HG02610 (cell line): ENCODE measurements at regions not wholly inside any gene's neighbourhood (a gene's known extent, or its start where the extent isn't known, plus 50 kb on each side); places are given as distances from the start of the nearest gene placed in this dataset.

Experiments
- ATAC-seq: cut with Tn5 transposase; IDR thresholded peaks from one replicate; pipeline ENCODE4 v1.9.1; 2021; ENCODE audit warnings: mild to moderate bottlenecking, moderate library complexity; ENCODE audit not compliant: unreplicated experiment

DNA sequence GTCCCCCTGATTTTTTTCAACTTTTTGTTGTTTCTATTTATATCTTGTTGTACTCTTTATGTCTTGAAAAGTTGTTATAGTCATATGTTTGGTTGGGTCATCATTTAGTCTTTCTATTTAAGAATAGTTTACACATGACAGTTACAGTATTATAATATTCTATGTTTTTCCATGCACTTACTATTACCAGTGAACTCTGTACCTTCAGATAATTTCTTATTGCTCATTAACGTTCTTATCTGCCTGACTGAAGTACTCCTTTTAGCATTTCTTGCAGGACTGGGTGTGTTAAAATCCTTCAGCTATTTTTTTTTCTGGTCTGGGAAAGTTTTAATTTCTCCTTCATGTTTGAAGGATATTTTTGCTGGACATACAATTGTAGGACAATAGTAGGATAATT lies 157.7 kb upstream of the DIPK2B start:
- no peak for ATAC-seq

DNA sequence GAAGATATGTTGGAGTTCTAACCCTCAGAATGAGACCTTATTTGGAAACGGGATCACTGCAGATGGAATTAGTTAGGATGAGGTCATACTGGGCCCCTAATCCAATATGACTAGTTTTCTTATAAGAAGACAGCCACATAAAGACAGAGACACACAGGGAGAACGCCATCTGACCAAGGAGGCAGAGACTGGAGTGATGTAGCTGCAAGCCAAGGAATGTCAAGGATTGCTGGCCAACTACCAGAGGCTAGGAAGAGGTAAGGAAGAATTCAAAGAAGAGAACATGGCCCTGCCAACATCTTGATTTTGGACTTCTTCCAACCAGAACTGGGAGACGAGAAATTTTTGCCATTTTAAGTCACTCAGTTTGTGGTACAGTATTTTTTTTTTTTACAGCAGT lies 152.8 kb upstream of the DIPK2B start:
- no peak for ATAC-seq

DNA sequence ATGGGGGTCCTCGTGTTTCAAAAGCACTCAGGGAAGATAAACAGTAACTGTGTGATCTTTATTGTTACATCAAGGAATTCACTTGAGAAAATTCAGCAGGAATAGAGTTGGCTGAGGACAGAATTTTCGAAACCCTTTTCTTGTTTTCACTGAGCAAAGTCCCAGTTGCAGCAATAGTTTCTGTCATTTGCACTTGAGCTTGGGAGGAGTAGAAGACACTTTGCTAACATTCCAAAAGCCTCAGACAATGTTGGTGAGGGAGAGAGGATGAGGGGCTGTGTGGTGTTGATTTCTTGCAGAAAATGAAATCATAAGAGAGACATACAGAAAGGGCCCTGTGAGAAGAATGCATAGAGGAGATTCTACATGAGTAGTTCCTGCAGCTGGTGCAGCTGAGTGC lies 151.9 kb upstream of the DIPK2B start:
- no peak for ATAC-seq

DNA sequence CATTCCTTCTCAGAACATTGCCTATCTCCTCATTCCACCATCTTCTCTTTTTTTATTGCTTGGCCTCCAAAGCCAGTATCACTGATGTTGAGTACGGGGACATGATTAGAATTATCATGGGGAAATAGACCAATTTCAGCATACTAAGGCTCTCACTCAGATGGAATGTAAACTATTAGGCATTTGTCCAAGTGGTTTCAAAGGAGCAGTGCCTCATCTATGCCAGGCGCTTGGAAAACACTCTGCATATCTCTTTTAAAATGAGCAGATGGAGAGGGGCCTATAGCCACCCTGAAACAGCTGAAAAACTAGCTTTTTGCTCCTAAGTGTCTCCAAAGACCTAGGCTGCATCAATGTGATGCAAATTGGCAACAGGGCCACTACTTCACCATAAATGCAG lies 150.8 kb upstream of the DIPK2B start:
- ATAC-seq: no peak

DNA sequence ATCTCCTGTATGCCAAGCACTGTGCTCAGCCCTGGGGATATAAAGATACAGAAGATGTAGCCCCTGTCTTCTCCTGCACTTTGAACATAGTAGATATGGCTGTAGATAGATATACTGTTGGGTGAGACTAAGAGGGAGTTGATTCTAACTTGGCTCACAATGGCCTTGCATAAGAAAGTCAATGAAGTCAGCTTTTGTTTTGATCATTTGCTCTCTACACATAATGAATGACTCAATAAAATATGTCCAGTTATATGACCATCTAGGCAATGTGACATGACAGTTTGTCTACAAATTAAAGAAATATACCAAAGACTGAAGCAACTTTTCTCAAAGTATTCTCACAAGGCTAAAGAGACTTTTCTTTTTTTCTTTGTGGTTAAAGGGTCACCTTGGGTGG lies 147.6 kb upstream of the DIPK2B start:
- ATAC-seq: no peak

DNA sequence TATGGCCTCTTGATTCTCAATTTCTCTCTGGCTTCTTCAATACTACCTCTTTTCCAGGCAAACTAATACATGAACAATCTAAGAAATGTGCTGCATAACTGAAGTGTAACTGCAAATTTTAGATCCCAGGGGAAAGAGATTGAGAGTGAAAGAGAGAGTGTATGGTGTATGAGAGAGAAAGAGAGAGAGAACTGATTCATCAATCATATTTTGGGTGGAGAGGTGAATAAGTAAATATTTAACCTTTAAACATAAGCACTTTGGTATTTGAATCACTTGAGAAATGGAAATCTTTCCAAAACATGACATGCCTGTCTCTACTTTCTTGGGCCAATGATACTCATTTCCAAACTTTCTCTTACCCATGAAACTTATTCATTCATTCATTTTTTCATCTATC lies 147.2 kb upstream of the DIPK2B start:
- no peak for ATAC-seq

DNA sequence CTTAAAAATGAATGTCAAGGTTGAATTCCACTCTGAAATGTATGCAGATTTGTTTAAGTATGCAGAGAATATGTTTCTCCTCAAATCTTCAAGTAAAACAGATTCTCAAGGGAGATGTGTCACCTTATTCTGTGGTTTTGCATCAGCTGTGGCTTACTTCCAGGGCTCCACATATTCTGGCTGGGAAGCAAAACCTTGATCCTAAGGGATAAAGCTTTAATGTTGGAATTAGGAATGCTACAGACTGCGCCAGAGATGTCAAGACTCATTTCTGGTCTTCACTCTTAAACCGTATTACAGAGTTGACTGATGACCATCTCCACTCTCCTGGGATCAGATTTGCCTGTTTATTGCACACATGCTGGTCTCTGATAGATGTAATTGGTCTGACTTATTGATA lies 143.9 kb upstream of the DIPK2B start:
- no peak for ATAC-seq

DNA sequence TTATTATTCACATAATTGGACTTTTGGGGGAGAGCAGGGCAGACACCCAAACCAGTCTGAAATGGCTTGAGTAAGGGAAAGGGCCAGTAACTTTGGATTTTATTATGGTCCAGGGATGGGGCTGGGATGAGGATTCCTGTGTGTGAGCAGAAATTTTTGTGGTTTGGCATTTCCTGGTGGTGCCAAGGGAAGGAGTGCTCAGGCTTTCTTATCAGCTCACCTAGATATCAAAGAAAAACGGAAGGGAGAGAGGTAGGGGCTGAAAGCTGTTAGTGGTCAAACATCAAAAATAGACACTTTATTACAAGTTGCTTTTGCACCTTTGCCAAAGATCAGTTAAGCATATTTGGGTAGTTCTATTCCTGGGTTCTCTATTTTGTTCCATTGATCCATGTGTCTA lies 128.5 kb upstream of the DIPK2B start:
- no peak for ATAC-seq

DNA sequence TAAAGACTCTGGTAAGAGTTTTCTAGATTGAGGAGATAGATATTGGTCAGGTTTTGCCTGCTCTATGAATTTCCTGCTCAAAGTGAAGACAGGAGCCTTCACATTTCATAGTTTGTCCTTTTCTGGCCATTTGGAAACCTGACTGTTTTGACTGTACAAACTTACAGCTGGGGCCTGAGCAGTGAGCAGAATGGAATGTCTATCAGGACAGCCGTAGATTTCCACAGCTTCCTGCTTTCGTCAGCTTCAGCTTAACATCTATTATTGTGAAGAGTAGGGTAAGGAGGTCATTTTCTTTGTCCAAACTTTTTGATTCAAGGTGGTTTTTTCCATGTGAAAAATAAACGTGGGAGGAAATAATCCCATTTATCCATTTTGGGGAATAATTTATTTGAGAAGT lies 124.3 kb upstream of the DIPK2B start:
- no peak for ATAC-seq

DNA sequence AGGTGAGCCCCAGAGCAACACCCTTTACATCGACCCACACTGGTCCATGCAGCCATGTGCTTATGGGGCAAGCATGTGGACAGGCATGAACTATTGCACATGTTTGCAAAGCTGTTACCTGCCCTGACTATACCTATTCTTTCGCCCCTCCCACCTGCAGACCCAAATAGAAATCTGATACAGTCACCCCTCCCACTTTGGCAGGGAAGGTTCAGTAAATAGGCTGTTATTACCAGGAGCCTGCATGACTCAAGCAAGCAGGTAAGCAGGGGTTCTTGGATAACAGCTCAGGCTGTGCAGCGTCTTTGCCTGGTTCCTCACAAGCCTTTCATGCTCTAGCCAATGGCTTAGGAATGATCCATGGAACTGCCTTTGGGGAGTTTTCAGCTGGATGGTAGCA lies 122.7 kb upstream of the DIPK2B start:
- no peak for ATAC-seq

DNA sequence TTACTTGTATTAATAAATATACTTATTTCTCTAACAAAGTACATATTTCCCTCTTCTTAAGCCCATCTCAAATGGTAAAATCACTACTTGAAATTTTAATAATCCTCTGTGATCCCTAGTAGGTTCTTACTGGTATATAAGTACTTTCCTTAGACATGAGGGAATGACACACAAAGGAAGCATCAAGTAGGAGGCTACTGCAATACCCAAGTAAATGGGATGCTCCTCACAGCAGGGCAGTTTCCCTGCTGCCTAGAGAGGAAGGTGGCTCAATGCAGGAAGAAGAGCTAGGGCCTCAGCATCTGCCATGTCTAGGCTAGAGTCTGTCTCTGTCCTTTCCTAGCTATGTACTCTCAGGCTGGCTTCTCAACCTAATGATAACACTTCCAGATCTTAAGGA lies 122.1 kb upstream of the DIPK2B start:
- ATAC-seq: no peak

DNA sequence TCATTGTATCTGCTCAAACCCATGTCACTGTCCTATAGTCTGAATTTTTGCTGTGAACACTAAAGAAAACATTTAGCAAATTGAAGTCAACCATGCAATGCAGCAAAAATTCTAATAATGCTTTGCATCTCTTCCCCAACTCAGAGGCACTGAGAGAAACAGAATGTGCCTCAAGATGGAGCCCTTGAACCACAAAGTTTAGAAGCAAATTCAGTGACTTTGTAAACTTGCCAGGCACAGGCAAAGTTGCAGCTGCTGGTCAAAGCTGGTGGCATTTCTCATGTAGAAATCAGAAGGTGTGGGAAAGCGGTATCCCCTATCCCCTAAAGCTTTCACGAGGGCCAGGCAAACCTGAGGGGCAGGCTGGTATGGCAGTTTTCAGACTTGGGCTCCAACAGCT lies 121.7 kb upstream of the DIPK2B start:
- no peak for ATAC-seq

DNA sequence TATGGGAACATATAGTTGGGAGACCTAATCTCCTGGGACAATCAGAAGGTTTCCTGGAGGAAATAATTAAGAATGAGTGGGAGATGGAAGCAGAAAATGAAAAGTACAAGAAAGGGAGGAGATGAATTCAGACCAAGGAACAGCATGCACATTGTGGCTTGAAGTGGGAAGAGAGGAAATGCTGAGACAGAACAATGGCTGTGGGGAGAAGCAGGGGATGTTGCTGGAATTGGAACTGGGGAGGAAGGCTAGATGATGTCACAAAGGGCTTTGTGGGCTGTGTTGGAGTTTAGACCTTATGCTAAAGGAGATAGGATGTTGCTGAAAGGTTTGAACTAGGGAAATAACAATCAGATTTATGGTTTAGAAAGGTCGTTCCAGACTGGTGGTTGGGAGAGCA lies 119.5 kb upstream of the DIPK2B start:
- no peak for ATAC-seq

DNA sequence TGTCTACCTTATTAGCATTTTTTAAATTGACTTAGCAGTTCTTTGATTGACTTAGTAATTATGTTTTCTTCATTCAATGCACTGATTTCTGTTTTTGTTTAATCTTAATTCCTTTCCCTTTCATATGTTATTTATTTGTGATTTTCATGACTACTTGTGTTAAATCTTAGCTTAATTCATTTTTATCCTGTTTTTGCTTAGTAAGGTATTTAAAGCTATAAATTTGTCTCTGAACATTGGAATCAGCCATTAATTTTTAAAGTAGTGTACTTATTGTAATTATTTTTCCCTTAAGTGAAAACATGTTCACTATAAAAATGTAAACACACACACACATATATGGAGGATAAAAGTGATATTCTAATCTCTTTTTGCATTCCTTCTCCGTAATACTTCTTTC lies 109.1 kb upstream of the DIPK2B start:
- no peak for ATAC-seq

DNA sequence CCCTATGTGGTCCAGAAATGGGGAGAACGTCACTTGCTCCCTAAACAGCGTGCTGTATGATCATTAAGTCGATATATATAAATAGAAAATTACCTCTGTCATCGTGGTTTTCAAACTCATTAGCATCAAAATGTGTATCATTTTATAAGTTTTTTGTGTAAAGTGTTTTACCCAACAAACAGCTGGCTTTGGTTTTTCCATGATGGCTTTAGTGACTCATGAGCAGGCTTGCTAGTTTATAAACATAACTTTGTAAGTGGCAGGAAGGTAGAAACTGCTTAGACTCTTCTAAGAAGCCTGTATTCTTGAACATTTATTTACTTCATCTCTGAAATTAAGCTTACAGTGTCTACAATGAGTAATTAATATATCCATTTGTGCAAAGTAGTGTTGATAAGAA lies 108.4 kb upstream of the DIPK2B start:
- ATAC-seq: no peak

DNA sequence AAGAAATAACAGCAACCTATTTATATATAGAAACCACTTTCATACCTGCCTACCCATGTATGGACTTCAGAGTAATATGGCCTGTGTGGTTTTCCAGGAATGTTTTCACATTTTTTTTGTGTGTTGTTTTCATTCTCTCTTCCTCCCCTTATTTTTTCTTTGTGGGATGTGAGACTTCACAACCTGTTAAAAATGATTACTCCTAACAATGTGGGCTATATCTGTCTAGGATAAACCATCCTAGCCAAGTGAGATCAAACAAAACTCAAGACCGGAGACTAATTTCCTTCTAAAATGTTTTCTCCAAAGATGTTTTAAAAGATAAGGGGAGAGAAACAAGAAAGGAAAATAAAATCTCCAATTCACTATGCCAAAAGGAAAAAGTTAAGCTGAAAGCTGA lies 106.1 kb upstream of the DIPK2B start:
- ATAC-seq: no peak

DNA sequence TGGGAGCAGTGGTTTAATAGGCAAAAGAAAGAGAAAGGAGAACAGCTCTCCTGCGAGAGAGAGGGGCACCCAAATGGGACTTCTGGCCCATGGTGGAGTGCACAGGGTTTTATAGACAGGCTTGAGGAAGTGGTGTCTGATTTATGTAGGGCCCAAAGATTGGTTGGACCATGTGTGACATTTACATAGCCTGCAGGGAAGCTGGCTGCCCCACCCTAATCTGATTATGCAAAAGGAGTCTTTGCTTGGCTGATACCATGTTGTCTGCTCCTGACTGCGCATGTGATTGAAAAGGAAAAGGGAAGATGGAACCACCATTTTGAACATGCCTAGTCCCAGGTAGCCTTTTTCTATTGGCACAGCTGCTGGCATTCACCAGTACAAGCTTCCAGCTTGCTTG lies 100.0 kb upstream of the DIPK2B start:
- ATAC-seq: no peak

DNA sequence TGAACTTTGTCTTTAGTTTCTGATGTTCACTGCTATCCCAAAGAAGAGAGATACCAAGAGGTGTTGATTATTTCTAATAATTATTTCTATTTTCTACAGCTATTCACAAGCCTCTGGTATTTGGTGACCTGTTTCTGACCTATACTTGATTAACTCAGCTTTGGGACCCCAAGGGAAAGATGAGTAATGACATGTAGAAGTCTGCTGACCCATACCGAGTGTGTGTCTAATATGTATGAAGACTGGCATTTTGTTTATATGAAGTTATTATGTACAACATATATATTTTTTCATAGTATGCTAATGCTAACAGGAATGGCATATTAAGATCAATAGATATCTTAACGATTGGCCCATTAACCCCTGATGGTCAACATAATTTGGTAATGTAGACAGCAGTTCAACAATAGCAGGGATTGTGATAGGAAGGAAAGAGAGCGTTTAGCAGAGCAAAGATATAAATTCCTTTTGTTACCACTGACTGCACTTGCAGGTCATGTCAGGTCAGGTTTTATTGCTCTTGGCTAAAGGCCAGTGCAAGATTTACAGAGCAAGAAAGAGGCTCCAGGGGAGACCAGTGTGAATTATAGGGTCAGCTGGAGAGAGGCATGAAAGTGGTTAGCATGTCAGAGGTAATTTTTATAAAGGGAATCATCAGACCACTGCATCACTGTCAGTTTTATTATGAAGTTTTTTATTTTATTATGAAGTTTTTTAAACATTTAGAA lies 94.7 kb upstream of the DIPK2B start:
- no peak for ATAC-seq

DNA sequence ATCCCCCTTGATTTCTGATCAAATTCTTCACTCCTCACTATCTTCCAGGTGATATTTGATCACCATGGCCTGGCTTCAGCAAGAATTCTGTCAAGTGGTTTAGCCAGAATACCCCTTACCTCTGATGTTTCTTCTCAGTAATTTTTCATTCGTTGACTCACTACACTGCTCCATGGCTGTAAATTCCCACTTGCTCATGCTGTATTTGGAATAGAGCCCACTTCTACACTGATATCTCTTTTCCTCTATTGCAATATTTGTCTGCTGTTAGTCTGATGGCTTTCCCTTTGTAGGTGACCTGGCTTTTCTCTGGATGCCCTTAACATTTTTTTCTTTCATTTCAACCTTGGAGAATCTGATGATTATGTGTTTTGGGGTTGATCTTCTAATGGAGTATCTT lies 73.9 kb upstream of the DIPK2B start:
- no peak for ATAC-seq

DNA sequence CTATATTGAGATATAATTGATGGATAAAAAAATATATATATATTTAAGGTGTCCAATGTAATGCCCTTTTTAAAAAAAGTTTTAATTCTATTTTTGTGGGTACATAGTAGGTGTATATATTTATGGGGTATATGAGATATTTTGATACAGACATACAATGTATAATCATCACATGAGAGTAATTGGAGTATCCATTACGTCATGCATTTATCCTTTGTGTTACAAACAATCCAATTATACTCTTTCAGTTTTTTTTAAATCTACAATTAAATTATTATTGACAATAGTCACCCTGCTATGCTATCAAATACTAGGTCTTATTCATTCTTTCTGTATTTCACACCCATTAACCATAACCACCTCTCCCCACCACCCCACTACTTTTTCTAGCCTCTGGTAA lies 66.3 kb upstream of the DIPK2B start:
- no peak for ATAC-seq

DNA sequence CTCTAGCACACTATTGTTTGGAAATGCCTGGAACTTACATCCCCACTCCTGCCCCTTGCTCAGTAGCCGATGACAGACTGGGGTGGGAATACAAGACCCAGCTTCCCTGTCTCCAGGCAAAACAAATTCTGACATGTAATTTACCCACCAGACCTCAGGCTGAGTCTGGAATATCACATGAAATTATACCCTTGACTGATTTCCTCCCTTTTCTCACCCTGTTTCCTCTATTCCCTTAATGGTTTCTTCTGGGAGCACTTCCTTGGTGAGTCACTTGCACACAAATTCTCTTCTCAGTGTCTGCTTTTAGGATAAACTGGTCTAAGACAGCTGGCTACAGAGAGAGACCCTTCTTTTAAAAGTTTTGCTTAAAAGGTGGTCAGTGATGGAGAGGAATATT lies 65.8 kb upstream of the DIPK2B start:
- ATAC-seq: no peak

DNA sequence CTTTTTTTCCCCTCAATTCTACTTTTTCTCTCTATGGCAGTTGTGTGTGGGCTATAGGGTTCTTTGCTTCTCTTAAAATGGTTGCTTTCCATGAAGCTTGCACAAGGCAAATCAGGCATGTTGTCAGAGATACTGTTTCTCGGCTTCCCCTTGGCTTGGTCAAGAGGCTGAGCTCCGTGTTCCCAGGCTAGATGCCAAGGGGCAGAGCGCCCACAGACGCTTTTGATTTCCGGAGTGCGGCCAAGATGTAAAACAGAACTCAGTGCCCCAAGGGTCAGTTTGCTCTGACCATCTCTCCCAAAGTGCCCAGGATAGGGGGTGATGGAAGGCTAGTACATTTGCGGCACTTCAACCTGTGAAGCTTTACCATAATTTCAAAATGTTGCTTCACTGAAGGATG lies 64.2 kb upstream of the DIPK2B start:
- ATAC-seq: no peak

DNA sequence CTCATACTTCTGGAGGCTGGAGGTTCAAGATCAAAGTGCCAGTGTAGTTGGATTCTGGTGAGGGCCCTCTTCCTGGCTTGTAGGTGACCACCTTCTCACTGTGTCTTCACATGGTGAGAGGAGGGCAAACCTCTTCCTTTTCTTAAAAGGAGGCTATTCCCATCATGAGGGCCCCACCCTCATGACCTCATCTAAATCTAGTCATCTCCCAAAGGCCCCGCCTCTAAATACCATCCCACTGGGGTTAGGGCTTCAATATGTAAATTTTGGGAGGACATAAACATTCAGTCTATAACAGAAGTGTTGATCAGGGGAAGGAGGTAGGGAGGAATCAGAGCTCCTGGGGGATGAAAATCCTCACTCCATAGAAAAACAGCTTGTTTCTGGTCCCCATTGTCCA lies 60.8 kb upstream of the DIPK2B start:
- no peak for ATAC-seq

DNA sequence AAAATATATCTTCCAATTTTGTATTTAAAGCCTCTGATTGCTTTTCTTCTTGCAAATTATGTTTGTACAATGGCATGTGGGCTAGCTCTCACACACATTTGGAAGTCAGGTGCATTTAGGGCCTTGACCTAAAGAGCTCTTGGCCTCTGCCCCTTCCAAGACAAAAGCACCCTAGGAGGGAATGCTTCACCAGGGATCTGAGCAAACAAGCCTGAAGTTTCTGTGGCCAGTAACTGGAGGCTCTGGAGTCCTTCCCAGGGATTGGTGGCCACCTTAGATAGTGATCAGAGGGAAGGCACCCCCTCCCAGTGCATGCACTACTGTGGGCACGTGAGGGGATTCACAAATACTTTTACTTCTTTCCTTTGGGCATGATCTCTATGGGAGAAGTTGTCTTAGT lies 60.3 kb upstream of the DIPK2B start:
- no peak for ATAC-seq
